Peyer's patch (tissue), 4 donors: ENCODE measurements at regions not wholly inside any gene's neighbourhood (a gene's known extent, or its start where the extent isn't known, plus 50 kb on each side); places are given as distances from the start of the nearest gene placed in this dataset.
"Not testable (repeated sequence)": the region's sequence is repeated elsewhere in the genome, so short reads cannot be mapped to it uniquely, and the experiment has no call there.

Experiments
- POLR2A ChIP-seq, 2 donors: fragments of 450-650 bp; IDR thresholded peaks; one replicate each; pipeline ENCODE4 v1.5.1; 2017; ENCODE audit warnings: antibody characterized with exemption in 2 of 2, mild to moderate bottlenecking in 2 of 2, moderate library complexity in 2 of 2
- TF ChIP-seq, protein P1 (sequence below), 6 experiments: fragments of 450-650 bp in 4 of 6; fragments of 200-600 bp in 2 of 6; sonication (generic) in 1 of 6; IDR thresholded peaks; one replicate each; pipeline ENCODE4 v1.5.1; 2017 to 2019; ENCODE audit warnings: antibody characterized with exemption in 6 of 6, mild to moderate bottlenecking in 3 of 6, moderate library complexity in 1 of 6

DNA sequence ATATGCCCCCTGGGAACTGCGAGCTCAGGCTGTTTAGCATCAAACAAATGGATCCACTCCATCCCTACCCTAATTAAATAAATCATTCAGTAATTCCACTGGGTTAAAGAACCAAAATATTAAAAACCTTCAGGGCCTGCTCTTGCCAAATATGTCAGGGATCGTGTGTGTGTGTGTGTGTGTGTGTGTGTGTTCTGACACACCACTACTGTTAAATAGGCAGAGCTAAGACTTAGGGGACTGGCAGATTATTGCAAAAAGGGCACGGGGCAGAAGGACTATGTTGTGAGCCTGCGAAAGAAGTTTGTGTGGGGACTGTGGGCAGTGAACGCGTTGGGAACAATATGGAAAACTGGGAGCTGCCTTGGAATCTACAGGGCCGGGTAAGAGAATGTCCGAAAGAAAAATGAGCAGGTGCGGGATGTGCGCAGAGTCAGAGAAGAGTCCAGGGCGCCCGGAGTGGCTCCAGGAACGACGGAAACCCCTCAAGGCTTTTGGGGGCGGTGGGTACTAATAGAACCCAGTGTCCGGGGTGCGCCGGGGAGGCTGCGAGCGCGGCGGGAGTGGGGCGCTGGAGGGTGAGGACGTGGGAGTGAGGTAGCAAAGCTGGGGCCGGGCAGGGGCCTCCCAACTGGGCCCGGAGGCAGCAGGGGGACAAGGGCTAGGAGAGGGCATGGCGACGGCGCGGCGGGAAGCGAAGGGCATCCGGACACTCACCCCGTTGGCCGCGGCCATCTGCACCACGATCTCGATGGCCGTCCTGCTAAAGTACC is 54.8 kb downstream of the FOXD4L6 start:
- TF ChIP-seq, protein P1, sequence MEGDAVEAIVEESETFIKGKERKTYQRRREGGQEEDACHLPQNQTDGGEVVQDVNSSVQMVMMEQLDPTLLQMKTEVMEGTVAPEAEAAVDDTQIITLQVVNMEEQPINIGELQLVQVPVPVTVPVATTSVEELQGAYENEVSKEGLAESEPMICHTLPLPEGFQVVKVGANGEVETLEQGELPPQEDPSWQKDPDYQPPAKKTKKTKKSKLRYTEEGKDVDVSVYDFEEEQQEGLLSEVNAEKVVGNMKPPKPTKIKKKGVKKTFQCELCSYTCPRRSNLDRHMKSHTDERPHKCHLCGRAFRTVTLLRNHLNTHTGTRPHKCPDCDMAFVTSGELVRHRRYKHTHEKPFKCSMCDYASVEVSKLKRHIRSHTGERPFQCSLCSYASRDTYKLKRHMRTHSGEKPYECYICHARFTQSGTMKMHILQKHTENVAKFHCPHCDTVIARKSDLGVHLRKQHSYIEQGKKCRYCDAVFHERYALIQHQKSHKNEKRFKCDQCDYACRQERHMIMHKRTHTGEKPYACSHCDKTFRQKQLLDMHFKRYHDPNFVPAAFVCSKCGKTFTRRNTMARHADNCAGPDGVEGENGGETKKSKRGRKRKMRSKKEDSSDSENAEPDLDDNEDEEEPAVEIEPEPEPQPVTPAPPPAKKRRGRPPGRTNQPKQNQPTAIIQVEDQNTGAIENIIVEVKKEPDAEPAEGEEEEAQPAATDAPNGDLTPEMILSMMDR (IDR thresholded peaks at IDR 0.05), result not testable (repeated sequence)
- TF ChIP-seq POLR2A (IDR thresholded peaks at IDR 0.05), result not testable (repeated sequence)
